ENCODE measurements at regions not wholly inside any gene's neighbourhood (a gene's known extent, or its start where the extent isn't known, plus 50 kb on each side); places are given as distances from the start of the nearest gene placed in this dataset.

GRCh38 chr6:101296169-101296960, 97.1 kb upstream of the GRIK2 start:
- no peak for DNase-seq (ENCODE audit: low read depth)

DNA sequence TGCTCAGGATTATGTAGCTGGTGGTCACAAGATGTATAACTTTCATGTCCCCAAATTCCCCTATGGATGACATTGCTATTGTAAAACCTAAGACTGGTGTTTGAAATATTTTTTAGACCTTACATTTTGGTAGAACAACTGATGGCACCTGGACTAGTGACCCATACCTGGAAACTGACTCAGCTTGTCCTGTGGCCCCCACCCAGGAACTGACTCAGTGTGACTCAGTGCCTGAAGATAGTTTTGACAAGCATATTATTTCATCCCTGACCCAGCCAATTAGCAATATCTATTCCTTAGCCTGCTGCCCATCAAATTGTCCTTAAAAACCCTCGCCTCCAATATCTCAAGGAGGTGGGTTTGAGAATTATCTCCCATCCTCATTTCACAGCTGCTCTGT, 90.9 kb upstream of the GRIK2 start:
- no peak for DNase-seq (ENCODE audit: low read depth)

DNA sequence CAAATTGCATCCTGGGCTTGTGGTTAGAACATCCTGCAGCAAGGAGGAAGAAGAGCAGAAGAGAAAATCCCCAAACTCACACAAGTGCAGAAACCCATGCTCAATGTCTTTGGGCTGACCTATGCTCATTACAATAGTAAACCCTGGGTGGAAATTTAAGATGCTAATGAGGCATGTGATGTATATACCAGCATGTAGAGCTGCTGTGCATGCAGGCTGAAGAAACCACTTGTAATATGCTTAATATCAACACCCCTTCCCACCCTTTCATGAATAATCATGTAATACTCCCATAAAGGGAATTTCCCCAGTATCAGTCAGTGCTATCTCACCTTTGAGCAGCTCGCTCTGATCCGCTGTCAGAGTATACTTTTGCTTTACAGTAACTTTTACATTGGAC, 90.0 kb upstream of the GRIK2 start:
- no peak for DNase-seq (ENCODE audit: low read depth)

- no peak for DNase-seq (ENCODE audit: low read depth)
Measured at GRCh38 chr6:101312652-101313051, 80.9 kb upstream of the GRIK2 start.

GRCh38 chr6:101322921-101323320, 70.6 kb upstream of the GRIK2 start:
- DNase-seq (ENCODE audit: low read depth) = no peak

GRCh38 chr6:101326411-101326810, 67.1 kb upstream of the GRIK2 start:
- no peak for DNase-seq (ENCODE audit: low read depth)

- DNase-seq (ENCODE audit: low read depth) = no peak
Measured at GRCh38 chr6:101341926-101342325, 51.6 kb upstream of the GRIK2 start.
